BLaER1 treated with 17β-estradiol and CSF1 and Interleukin-3, amounts not matched to agents 10 nM and 100 nM (cell line): ENCODE measurements at regions not wholly inside any gene's neighbourhood (a gene's known extent, or its start where the extent isn't known, plus 50 kb on each side); places are given as distances from the start of the nearest gene placed in this dataset.

Experiments
- H3K27ac ChIP-seq, 11 experiments: shearing (Covaris generic); formaldehyde crosslinking; 2 replicates each; pipeline ENCODE4 v1.8.1; 2022
- H3K27me3 ChIP-seq, 11 experiments: shearing (Covaris generic); formaldehyde crosslinking; 2 replicates each; pipeline ENCODE4 v1.8.1; 2022
- H3K36me3 ChIP-seq, 11 experiments: shearing (Covaris generic); formaldehyde crosslinking; 2 replicates each; pipeline ENCODE4 v1.8.1; 2022
- H3K4me1 ChIP-seq, 10 experiments: shearing (Covaris generic); formaldehyde crosslinking; 2 replicates each; pipeline ENCODE4 v1.8.1; 2022
- H3K4me2 ChIP-seq, 11 experiments: shearing (Covaris generic); formaldehyde crosslinking; 2 replicates each; pipeline ENCODE4 v1.8.1; 2022
- H3K4me3 ChIP-seq, 10 experiments: shearing (Covaris generic); formaldehyde crosslinking; 2 replicates each; pipeline ENCODE4 v1.8.1; 2022
- H3K9ac ChIP-seq, 11 experiments: shearing (Covaris generic); formaldehyde crosslinking; 2 replicates each; pipeline ENCODE4 v1.8.1; 2022
- H3K9me3 ChIP-seq, 11 experiments: shearing (Covaris generic); formaldehyde crosslinking; replicated peaks in 1 of 11; 2 replicates each; pipeline ENCODE4 v1.8.1; 2022
- H4K20me1 ChIP-seq, 11 experiments: shearing (Covaris generic); formaldehyde crosslinking; 2 replicates each; pipeline ENCODE4 v1.8.1; 2022
- Cebpa-rat ChIP-seq, 11 experiments: shearing (Covaris generic); IDR thresholded peaks; 2 replicates each; pipeline ENCODE4 v1.8.1; 2022

- H3K36me3 ChIP-seq: no peaks in the 10 kb centered on the region
Observed at GRCh38 chr13:103277959-103278694, 211.9 kb upstream of the SLC10A2 start.

DNA sequence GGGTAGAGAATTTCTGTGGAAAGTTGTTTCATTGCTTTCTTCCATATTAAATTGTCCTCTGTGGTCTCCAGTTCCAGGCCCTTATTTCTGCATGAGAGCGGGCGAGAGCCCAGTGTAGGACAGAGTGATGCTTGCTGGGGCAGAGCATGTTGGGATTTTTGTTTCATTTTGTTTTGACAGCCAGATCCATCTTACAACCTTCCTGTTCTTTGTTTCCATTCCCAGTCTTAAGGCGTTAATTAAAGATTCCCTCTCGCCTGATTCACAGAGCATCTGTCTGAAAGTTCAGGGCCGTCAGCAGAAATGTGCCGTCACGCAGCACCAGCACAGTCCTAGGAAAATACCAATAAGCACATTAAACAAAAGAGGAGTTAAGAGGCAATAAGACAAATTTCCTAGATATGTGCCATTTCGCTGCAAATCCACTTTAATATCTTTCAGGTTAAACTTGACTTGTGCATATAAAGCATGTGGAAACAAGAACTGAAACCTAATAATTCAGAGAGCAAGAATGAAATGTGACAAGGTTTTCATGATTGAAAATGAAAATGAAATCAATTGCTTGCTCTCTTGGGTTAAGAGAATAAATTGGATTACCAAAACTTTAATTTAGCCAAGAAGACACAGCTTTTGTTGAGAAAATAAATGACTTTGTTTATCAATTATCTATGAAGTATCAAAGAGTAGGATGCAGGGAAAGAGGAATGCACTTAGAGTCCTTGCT is 210.7 kb upstream of the SLC10A2 start:
- Histone ChIP-seq H3K4me1 (no peaks in the 10 kb centered on the region), H4K20me1 (no peaks in the 10 kb centered on the region), H3K9ac (no peak overlapping the region), H3K4me3 (no peak overlapping the region), H3K36me3 (no peaks in the 10 kb centered on the region), H3K9me3 (no peaks in the 10 kb centered on the region), H3K27ac (no peak overlapping the region), H3K27me3 (no peaks in the 10 kb centered on the region), H3K4me2 (no peak overlapping the region)
- no peak for TF ChIP-seq Cebpa-rat (IDR thresholded peaks at IDR 0.05)

More at GRCh38 chr13:103277959-103278694, 211.9 kb upstream of the SLC10A2 start:
- Histone ChIP-seq H3K27me3 (peaks cover 0 to 7% (median 6%) of the 10 kb centered on the region in 11 experiments; a peak in 6 of 22 replicates), H3K4me3 (no peak overlapping the region), H3K9me3 (no peaks in the 10 kb centered on the region), H3K9ac (no peak overlapping the region), H3K4me1 (no peaks in the 10 kb centered on the region), H3K27ac (no peak overlapping the region), H4K20me1 (no peaks in the 10 kb centered on the region), H3K4me2 (no peak overlapping the region)
- TF ChIP-seq Cebpa-rat (IDR thresholded peaks at IDR 0.05): no peak

DNA sequence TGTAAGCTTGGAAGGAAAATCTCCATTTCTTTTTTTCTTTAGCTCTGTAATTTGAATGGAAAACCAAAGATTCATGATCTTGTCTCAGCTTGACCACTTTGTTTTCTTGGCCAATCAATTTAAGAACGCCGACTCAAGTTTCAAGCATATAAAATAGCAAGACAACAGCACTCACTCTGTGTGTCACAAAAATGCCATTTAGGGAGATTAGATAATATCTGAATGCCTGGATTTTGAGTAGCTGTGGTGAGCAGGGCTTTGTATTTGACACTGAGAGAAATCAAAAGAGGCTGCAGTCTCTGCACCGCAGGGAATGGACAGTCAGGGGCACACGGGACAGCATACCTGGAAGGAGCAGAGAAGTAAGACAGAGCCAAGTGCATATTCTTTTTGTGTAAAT is 209.5 kb upstream of the SLC10A2 start:
- Histone ChIP-seq H3K9ac (no peak overlapping the region), H3K27ac (no peak overlapping the region), H3K9me3 (no peaks in the 10 kb centered on the region), H3K4me2 (no peak overlapping the region), H3K4me1 (no peaks in the 10 kb centered on the region), H3K4me3 (no peak overlapping the region), H4K20me1 (no peaks in the 10 kb centered on the region), H3K27me3 (no peaks in the 10 kb centered on the region), H3K36me3 (no peaks in the 10 kb centered on the region)
- no peak for TF ChIP-seq Cebpa-rat (IDR thresholded peaks at IDR 0.05)

GRCh38 chr13:103275081-103275480 is 208.9 kb upstream of the SLC10A2 start:
- H3K9me3 ChIP-seq: no peaks in the 10 kb centered on the region
- no peaks in the 10 kb centered on the region for H3K4me1 ChIP-seq
- H3K36me3 ChIP-seq: no peaks in the 10 kb centered on the region
- H4K20me1 ChIP-seq: no peaks in the 10 kb centered on the region
- H3K27me3 ChIP-seq: no peaks in the 10 kb centered on the region
- no peak overlapping the region for H3K9ac ChIP-seq
- no peak overlapping the region for H3K4me3 ChIP-seq
- no peak for TF ChIP-seq Cebpa-rat (IDR thresholded peaks at IDR 0.05)
- no peak overlapping the region for H3K4me2 ChIP-seq
- H3K27ac ChIP-seq: no peak overlapping the region

- peaks cover 4 to 6% (median 4%) of the 10 kb centered on the region in 11 experiments; a peak in 14 of 22 replicates for H3K9me3 ChIP-seq
- H3K4me2 ChIP-seq: no peak overlapping the region
- H3K27me3 ChIP-seq: no peaks in the 10 kb centered on the region
- H3K4me3 ChIP-seq: no peak overlapping the region
- no peak for TF ChIP-seq Cebpa-rat (IDR thresholded peaks at IDR 0.05)
- no peak overlapping the region for H3K27ac ChIP-seq
- no peaks in the 10 kb centered on the region for H3K36me3 ChIP-seq
- no peaks in the 10 kb centered on the region for H4K20me1 ChIP-seq
- no peaks in the 10 kb centered on the region for H3K4me1 ChIP-seq
- H3K9ac ChIP-seq: no peak overlapping the region
Observed at GRCh38 chr13:103273825-103274224, 207.6 kb upstream of the SLC10A2 start.

GRCh38 chr13:103272770-103273169 is 206.6 kb upstream of the SLC10A2 start:
- no peak overlapping the region for H3K27ac ChIP-seq
- TF ChIP-seq Cebpa-rat (IDR thresholded peaks at IDR 0.05): no peak
- H3K4me1 ChIP-seq: no peaks in the 10 kb centered on the region
- no peaks in the 10 kb centered on the region for H4K20me1 ChIP-seq
- H3K9ac ChIP-seq: no peak overlapping the region
- H3K9me3 ChIP-seq: peaks cover 14 to 17% (median 15%) of the 10 kb centered on the region in 11 experiments
- H3K4me2 ChIP-seq: no peak overlapping the region
- H3K27me3 ChIP-seq: no peaks in the 10 kb centered on the region
- H3K4me3 ChIP-seq: no peak overlapping the region
- no peaks in the 10 kb centered on the region for H3K36me3 ChIP-seq

DNA sequence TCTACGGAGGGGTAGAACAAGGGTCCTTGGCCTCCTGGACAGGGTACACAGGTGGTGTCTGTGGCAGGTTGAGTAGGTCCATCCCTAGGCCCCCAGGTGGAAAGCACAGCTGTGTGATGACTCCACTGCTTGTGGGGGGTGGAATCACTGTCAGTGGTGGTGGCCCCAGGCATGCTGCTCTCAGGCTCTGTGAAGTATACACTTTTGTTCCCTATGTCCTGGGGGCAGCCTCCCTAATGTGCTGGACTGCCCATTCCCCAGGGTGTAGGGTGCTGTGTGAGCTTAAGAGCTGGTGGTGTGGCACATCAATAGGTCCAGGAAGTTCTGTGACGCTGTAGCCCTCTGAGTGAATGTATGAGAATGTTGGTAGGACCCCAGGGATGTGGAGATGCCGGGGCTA is 197.2 kb upstream of the SLC10A2 start:
- Histone ChIP-seq H4K20me1 (no peaks in the 10 kb centered on the region), H3K4me3 (no peak overlapping the region), H3K4me2 (no peak overlapping the region), H3K9ac (no peak overlapping the region), H3K27me3 (no peaks in the 10 kb centered on the region), H3K36me3 (no peaks in the 10 kb centered on the region), H3K9me3 (peaks cover 32 to 44% (median 36%) of the 10 kb centered on the region in 11 experiments), H3K4me1 (no peaks in the 10 kb centered on the region), H3K27ac (no peak overlapping the region)
- TF ChIP-seq Cebpa-rat (IDR thresholded peaks at IDR 0.05): no peak

GRCh38 chr13:103255587-103256301 is 189.5 kb upstream of the SLC10A2 start:
- Histone ChIP-seq H3K36me3 (no peaks in the 10 kb centered on the region), H4K20me1 (no peaks in the 10 kb centered on the region), H3K9ac (no peak overlapping the region), H3K4me2 (no peak overlapping the region), H3K9me3 (peaks cover 8 to 19% (median 16%) of the 10 kb centered on the region in 11 experiments; a peak in 20 of 22 replicates), H3K27ac (no peak overlapping the region), H3K4me1 (no peaks in the 10 kb centered on the region), H3K4me3 (no peak overlapping the region), H3K27me3 (no peaks in the 10 kb centered on the region)
- TF ChIP-seq Cebpa-rat (IDR thresholded peaks at IDR 0.05): no peak

GRCh38 chr13:103250071-103250470 is 183.9 kb upstream of the SLC10A2 start:
- Histone ChIP-seq H3K4me3 (no peak overlapping the region), H3K36me3 (no peaks in the 10 kb centered on the region), H3K4me1 (no peaks in the 10 kb centered on the region), H4K20me1 (no peaks in the 10 kb centered on the region), H3K27ac (no peak overlapping the region), H3K4me2 (no peak overlapping the region), H3K27me3 (no peaks in the 10 kb centered on the region), H3K9ac (no peak overlapping the region), H3K9me3 (peaks cover 8 to 27% (median 18%) of the 10 kb centered on the region in 11 experiments; a peak in 20 of 22 replicates)
- TF ChIP-seq Cebpa-rat (IDR thresholded peaks at IDR 0.05): no peak
